Loucy (cell line): ENCODE measurements at regions not wholly inside any gene's neighbourhood (a gene's known extent, or its start where the extent isn't known, plus 50 kb on each side); places are given as distances from the start of the nearest gene placed in this dataset.
A peak's percentile ranks its signal among the peaks of the same experiment; 100 is the strongest.

Source experiments
- H2AFZ ChIP-seq: fragments of 200-600 bp; sonication (generic); 2 replicates; pipeline ENCODE4 v1.6.0; 2016; ENCODE audit warnings: antibody characterized with exemption, mild to moderate bottlenecking, low read length, moderate library complexity
- H3F3A ChIP-seq: fragments of 200-600 bp; 2 replicates; pipeline ENCODE4 v1.6.0; 2016; ENCODE audit warnings: antibody characterized with exemption, low read depth, mild to moderate bottlenecking
- H3K27me3 ChIP-seq: fragments of 200-600 bp; sonication (generic); 2 replicates; pipeline ENCODE4 v1.6.1; 2014; ENCODE audit warnings: low read length, mild to moderate bottlenecking; ENCODE audit not compliant: insufficient read depth, poor library complexity, severe bottlenecking
- H3K36me3 ChIP-seq: fragments of 200-600 bp; sonication (generic); 2 replicates; pipeline ENCODE4 v1.6.1; 2016; ENCODE audit warnings: low read length; ENCODE audit not compliant: insufficient read depth
- H3K4me1 ChIP-seq: fragments of 200-600 bp; sonication (generic); 2 replicates; pipeline ENCODE4 v1.5.1; 2014; ENCODE audit warnings: low read length, mild to moderate bottlenecking; ENCODE audit not compliant: insufficient read depth, poor library complexity, severe bottlenecking
- H3K4me2 ChIP-seq: fragments of 200-600 bp; sonication (generic); 2 replicates; pipeline ENCODE4 v1.6.0; 2014; ENCODE audit warnings: antibody characterized with exemption, low read length, low read depth, mild to moderate bottlenecking; ENCODE audit not compliant: poor library complexity, severe bottlenecking
- H3K4me3 ChIP-seq: fragments of 200-600 bp; sonication (generic); 2 replicates; pipeline ENCODE4 v1.5.1; 2014; ENCODE audit warnings: low read length, mild to moderate bottlenecking, mixed read lengths; ENCODE audit not compliant: poor library complexity, severe bottlenecking
- H3K79me2 ChIP-seq: fragments of 200-600 bp; sonication (generic); 2 replicates; pipeline ENCODE4 v1.6.1; 2014; ENCODE audit warnings: low read length; ENCODE audit not compliant: insufficient read depth
- H3K9ac ChIP-seq: fragments of 200-600 bp; sonication (generic); 2 replicates; pipeline ENCODE4 v1.6.0; 2014; ENCODE audit warnings: mild to moderate bottlenecking, low read depth, low read length, moderate library complexity; ENCODE audit not compliant: poor library complexity, severe bottlenecking
- H3K9me2 ChIP-seq: fragments of 200-600 bp; sonication (generic); replicated peaks from 2 replicates; pipeline ENCODE4 v1.6.1; 2016; ENCODE audit warnings: low read depth, low read length, mixed read lengths
- H3K9me3 ChIP-seq: fragments of 200-600 bp; sonication (generic); 2 replicates; pipeline ENCODE4 v1.6.1; 2014; ENCODE audit warnings: mild to moderate bottlenecking, antibody characterized with exemption, low read length, low read depth; ENCODE audit not compliant: insufficient read depth
- H4K20me1 ChIP-seq: fragments of 200-600 bp; sonication (generic); 2 replicates; pipeline ENCODE4 v1.6.0; 2014; ENCODE audit warnings: antibody characterized with exemption, low read length, mild to moderate bottlenecking; ENCODE audit not compliant: insufficient read depth, poor library complexity, severe bottlenecking
- CTCF ChIP-seq: fragments of 200-600 bp; sonication (generic); conservative IDR thresholded peaks from 2 replicates; pipeline ENCODE4 v1.5.1; 2014; ENCODE audit warnings: mild to moderate bottlenecking, antibody characterized with exemption, low read length
- EZH2phosphoT487 ChIP-seq: fragments of 200-600 bp; IDR thresholded peaks from 2 replicates; pipeline ENCODE4 v1.6.1; 2018; ENCODE audit warnings: antibody characterized with exemption, mild to moderate bottlenecking, moderate library complexity, borderline replicate concordance

- no peaks in the 10 kb centered on the region for H3K9me3 ChIP-seq
- H3K4me1 ChIP-seq: no peaks in the 10 kb centered on the region
- H3K4me3 ChIP-seq: no peak overlapping the region
- no peak overlapping the region for H3K4me2 ChIP-seq
- H3K79me2 ChIP-seq: no peaks in the 10 kb centered on the region
- H2AFZ ChIP-seq: no peak overlapping the region
- no peaks in the 10 kb centered on the region for H3F3A ChIP-seq
- TF ChIP-seq CTCF (no peak), EZH2phosphoT487 (no peak)
- H3K27me3 ChIP-seq: no peaks in the 10 kb centered on the region
- H3K9me2 ChIP-seq: no peaks in the 10 kb centered on the region
- H3K36me3 ChIP-seq: no peaks in the 10 kb centered on the region
- no peak overlapping the region for H3K9ac ChIP-seq
- no peaks in the 10 kb centered on the region for H4K20me1 ChIP-seq
Observed at GRCh38 chr12:67414011-67414715, 145.0 kb downstream of the CAND1 start.

- Histone ChIP-seq H3K9me2 (no peaks in the 10 kb centered on the region), H3K9ac (no peak overlapping the region), H3F3A (no peaks in the 10 kb centered on the region), H3K9me3 (no peaks in the 10 kb centered on the region), H3K4me1 (no peaks in the 10 kb centered on the region), H4K20me1 (no peaks in the 10 kb centered on the region), H3K27me3 (no peaks in the 10 kb centered on the region), H3K36me3 (no peaks in the 10 kb centered on the region), H3K4me3 (no peak overlapping the region), H3K4me2 (no peak overlapping the region), H2AFZ (no peak overlapping the region), H3K79me2 (no peaks in the 10 kb centered on the region)
- TF ChIP-seq EZH2phosphoT487 (no peak), CTCF (peak; percentile 80)
Observed at GRCh38 chr12:67415473-67415872, 146.3 kb downstream of the CAND1 start.

- Histone ChIP-seq H3F3A (no peaks in the 10 kb centered on the region), H3K9me2 (no peaks in the 10 kb centered on the region), H3K27me3 (no peaks in the 10 kb centered on the region), H3K36me3 (no peaks in the 10 kb centered on the region), H3K9me3 (no peaks in the 10 kb centered on the region), H4K20me1 (no peaks in the 10 kb centered on the region), H3K4me1 (no peaks in the 10 kb centered on the region), H3K9ac (no peak overlapping the region), H2AFZ (no peak overlapping the region), H3K4me3 (no peak overlapping the region), H3K4me2 (no peak overlapping the region), H3K79me2 (no peaks in the 10 kb centered on the region)
- no peak for TF ChIP-seq EZH2phosphoT487
Observed at GRCh38 chr12:67419810-67420209, 150.7 kb downstream of the CAND1 start.

GRCh38 chr12:67420506-67420905 is 151.3 kb downstream of the CAND1 start:
- Histone ChIP-seq H2AFZ (no peak overlapping the region), H3K27me3 (no peaks in the 10 kb centered on the region), H3K79me2 (no peaks in the 10 kb centered on the region), H3K9ac (no peak overlapping the region), H3K4me3 (no peak overlapping the region), H3F3A (no peaks in the 10 kb centered on the region), H3K9me2 (no peaks in the 10 kb centered on the region), H3K4me2 (no peak overlapping the region), H3K4me1 (no peaks in the 10 kb centered on the region), H3K36me3 (no peaks in the 10 kb centered on the region), H4K20me1 (no peaks in the 10 kb centered on the region), H3K9me3 (no peaks in the 10 kb centered on the region)
- TF ChIP-seq EZH2phosphoT487 (no peak), CTCF (no peak)
